GM13976 (cell line): ENCODE measurements at regions not wholly inside any gene's neighbourhood (a gene's known extent, or its start where the extent isn't known, plus 50 kb on each side); places are given as distances from the start of the nearest gene placed in this dataset.

Source experiments
- DNase-seq: peaks from one replicate; pipeline ENCODE4 v3.0.0; 2012; ENCODE audit warnings: low spot score
- in situ Hi-C: fragments of 300-500 bp; cut with MboI; formaldehyde crosslinking; loops from one replicate; pipeline ENCODE4 v1.12.0; 2022; ENCODE audit warnings: low sequenced_read_pairs, mixed read lengths, inconsistent platforms; ENCODE audit not compliant: unreplicated experiment
- TF ChIP-seq, protein P1 (sequence below): IDR thresholded peaks from 2 replicates; pipeline ENCODE4 v1.5.1; 2012; ENCODE audit warnings: borderline replicate concordance, mild to moderate bottlenecking; ENCODE audit not compliant: insufficient read depth; ENCODE audit errors: extremely low read depth, missing control alignments, control extremely low read depth

DNA sequence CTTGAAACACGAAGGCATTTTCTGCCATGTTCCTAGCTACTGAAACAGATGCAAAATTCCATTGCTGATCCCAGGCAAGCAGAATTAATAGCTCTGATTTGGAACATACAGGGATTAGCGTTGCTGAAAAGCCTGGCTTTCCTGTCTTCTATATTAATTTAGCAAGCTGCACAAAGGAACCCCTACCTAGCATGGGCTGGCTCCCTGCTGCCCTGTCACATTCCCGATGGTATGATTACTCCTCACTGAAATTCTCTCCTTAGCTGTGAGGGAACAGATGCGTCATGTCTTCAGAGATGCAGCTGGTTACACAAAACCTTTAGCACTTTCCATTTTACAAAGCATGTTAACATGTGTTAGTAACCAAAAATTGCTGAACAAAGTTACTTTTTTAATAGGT is 878.9 kb downstream of the TYW1 start:
- DNase-seq, result no peak
- in situ Hi-C loops, result no loop called here
- TF ChIP-seq, protein P1, sequence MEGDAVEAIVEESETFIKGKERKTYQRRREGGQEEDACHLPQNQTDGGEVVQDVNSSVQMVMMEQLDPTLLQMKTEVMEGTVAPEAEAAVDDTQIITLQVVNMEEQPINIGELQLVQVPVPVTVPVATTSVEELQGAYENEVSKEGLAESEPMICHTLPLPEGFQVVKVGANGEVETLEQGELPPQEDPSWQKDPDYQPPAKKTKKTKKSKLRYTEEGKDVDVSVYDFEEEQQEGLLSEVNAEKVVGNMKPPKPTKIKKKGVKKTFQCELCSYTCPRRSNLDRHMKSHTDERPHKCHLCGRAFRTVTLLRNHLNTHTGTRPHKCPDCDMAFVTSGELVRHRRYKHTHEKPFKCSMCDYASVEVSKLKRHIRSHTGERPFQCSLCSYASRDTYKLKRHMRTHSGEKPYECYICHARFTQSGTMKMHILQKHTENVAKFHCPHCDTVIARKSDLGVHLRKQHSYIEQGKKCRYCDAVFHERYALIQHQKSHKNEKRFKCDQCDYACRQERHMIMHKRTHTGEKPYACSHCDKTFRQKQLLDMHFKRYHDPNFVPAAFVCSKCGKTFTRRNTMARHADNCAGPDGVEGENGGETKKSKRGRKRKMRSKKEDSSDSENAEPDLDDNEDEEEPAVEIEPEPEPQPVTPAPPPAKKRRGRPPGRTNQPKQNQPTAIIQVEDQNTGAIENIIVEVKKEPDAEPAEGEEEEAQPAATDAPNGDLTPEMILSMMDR, result no peak

DNA sequence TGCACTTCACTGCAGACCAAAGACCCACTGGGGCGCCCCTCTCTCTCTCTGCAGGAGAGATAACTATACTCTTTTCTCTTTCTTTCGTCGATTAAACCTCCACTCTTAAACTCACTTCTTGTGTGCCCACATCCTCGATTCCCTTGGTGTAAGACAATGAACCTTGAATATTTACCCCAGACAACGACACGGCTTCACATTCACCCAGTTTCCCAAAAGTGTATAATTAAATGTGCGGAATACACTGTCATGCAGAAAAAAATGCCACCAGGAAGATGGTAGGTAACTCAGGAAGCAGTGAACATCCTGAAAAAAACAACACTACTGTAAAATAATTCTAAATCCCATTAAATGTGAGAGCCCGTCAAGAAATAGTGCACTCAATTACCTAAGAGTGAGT is 882.2 kb downstream of the TYW1 start:
- DNase-seq, result no peak
- in situ Hi-C loops, result no loop called here
- TF ChIP-seq, protein P1, result no peak

DNA sequence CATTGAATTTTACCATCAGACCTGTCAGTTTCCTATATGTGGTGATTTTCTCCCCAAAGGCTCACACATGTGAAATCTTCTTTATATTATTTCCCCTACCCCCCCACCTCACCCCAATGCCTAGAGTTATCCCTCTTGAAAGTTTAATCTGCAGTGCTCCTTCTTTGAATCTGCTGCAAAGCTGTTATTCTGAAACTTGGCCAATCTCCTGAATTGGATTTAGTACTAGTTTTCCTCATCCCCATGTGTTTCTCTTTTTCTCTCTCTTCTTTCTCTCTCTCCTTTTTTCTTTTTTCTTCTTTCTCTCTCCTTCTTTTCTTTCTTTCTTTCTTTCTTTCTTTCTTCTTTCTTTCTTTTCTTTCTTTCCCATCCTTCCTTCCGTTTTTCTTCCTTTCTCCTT is 886.2 kb downstream of the TYW1 start:
- no peak for DNase-seq
- TF ChIP-seq, protein P1, result no peak
- in situ Hi-C loops, result no loop called here

DNA sequence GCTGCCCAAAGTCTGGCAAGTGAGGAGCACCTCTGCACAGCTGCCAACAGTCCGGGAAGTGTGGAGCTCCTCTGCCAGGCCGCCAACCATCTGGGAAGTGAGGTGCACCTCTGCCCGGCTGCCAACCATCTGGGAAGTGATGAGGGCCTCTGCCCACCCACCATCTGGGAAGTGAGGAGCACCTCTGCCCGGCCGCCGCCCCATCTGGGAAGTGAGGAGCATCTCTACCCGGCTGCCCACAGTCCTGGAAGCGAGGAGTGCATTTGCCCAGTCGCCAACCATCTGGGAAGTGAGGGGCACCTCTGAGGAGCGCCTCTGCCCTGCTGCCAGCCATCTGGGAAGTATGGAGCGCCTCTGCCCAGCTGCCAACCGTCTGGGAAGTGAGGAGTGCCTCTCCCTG is 893.7 kb downstream of the TYW1 start:
- DNase-seq, result no peak
- in situ Hi-C loops, result no loop called here
- TF ChIP-seq, protein P1, result no peak

DNA sequence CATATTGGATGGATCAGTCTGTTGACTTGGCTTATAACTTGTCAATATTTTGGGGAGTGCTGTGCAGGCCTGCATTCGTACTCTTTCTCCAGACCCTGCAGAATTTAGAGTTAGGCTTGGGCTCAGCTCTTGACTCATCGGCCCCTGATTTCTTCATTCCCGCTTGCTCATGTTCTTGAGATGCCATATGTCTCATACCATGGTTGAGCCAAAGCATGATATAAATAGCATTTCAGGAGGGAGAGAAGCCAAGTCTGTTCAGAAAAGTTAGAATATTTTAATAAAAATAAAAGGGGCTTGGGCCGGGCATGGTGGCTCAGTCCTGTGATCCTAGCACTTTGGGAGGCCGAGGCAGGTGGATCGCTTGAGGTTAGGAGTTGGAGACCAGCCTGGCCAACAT is 898.1 kb downstream of the TYW1 start:
- TF ChIP-seq, protein P1, result no peak
- in situ Hi-C loops, result no loop called here
- no peak for DNase-seq

DNA sequence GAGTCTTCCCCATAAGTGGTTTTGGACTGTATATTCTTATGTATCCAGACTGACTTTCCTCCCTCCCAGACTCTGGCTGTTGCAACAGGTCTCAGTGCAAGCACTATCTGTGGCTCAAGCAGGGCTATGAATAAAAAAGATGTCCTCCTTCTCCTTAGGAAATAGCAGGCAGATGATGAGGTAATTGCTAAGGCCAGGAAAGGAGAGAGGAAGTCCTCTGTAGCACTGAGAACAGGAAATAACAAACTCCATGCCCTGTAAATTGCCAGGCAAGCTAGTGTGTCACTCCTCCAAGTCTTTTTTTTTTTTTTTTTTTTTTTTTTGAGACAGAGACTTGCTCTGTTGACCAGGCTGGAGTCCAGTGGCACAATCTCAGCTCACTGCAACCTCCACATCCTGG is 900.1 kb downstream of the TYW1 start:
- DNase-seq, result no peak
- TF ChIP-seq, protein P1, result no peak
- in situ Hi-C loops, result no loop called here

DNA sequence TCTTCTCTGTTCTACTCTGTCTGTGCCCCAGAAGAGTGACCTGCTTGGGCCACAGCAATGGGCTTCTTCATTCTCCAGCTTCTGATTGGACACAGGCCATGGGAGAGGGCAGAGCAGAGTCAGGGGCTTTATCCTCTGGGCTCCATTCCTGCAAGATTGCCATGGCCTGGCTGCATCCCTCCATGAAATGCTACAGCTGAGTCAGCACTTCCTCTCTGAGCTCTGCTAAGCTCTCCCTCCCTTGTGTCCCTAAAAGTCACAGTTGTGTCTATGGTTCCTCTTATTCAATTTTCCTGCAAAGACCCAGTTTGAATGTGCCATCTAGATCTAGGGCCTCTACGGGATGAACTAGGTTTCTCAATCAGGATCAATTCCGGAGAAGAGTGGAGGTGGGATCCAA is 903.8 kb downstream of the TYW1 start:
- in situ Hi-C loops, result no loop called here
- TF ChIP-seq, protein P1, result no peak
- DNase-seq, result no peak
